Colonic mucosa (tissue), 4 donors: ENCODE measurements at regions not wholly inside any gene's neighbourhood (a gene's known extent, or its start where the extent isn't known, plus 50 kb on each side); places are given as distances from the start of the nearest gene placed in this dataset.

Experiments
- DNase-seq: peaks from one replicate; pipeline ENCODE4 v3.0.0-alpha.2; 2020
- H3K27ac ChIP-seq: fragments of 200-600 bp; one replicate; pipeline ENCODE4 v1.8.0; 2021
- H3K27me3 ChIP-seq: fragments of 200-600 bp; one replicate; pipeline ENCODE4 v1.8.0; 2021
- H3K36me3 ChIP-seq: fragments of 200-600 bp; one replicate; pipeline ENCODE4 v1.8.0; 2021
- H3K4me1 ChIP-seq: fragments of 200-600 bp; one replicate; pipeline ENCODE4 v1.8.0; 2021; ENCODE audit warnings: mild to moderate bottlenecking
- H3K4me3 ChIP-seq: fragments of 200-600 bp; one replicate; pipeline ENCODE4 v1.8.0; 2021
- H3K9ac ChIP-seq, 2 donors: one replicate each; pipeline ENCODE4 v1.7.0; 2013; ENCODE audit warnings: control low read depth in 2 of 2, low read depth in 2 of 2, low read length in 2 of 2
- H3K9me3 ChIP-seq: fragments of 200-600 bp; one replicate; pipeline ENCODE4 v1.8.0; 2021
- CTCF ChIP-seq: fragments of 200-600 bp; IDR thresholded peaks from one replicate; pipeline ENCODE4 v1.8.0; 2022; ENCODE audit warnings: antibody characterized with exemption, mild to moderate bottlenecking
- intact Hi-C: fragments of 100-400 bp; cut with DNase I; formaldehyde crosslinking; loops from one replicate; pipeline ENCODE4 v1.14.1; 2022
- donor health status: healthy.
- donor health status: DM: no; HTN: no; CAD: no.
- donor health status: DM: no; HTN: no; CAD: no.

DNA sequence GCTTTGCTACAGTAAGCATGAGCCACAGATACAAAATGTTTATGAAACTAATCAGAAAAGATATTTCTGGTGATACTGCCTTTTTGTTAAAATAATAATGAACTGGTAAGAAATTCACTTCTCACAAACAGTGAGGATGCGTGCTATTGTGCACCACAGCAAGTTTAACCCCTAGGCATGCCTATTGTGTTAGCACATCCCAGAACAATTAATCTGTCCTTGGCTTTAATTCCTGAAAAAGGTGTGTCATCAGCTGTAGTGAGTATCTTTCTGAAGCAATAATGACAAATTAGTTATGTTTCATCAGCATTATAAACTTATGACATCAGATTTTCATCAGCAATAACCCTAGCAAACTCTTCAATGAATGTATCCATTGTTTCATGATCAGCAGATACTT, 1307.2 kb downstream of the EFNA5 start:
- H3K4me1 ChIP-seq: no peaks in the 10 kb centered on the region
- H3K9ac ChIP-seq: no peak overlapping the region
- no peaks in the 10 kb centered on the region for H3K36me3 ChIP-seq
- H3K27ac ChIP-seq: no peak overlapping the region
- DNase-seq: no peak
- no peaks in the 10 kb centered on the region for H3K9me3 ChIP-seq
- intact Hi-C loops: no loop called here
- no peak overlapping the region for H3K4me3 ChIP-seq
- H3K27me3 ChIP-seq: no peaks in the 10 kb centered on the region
- TF ChIP-seq CTCF: no peak

DNA sequence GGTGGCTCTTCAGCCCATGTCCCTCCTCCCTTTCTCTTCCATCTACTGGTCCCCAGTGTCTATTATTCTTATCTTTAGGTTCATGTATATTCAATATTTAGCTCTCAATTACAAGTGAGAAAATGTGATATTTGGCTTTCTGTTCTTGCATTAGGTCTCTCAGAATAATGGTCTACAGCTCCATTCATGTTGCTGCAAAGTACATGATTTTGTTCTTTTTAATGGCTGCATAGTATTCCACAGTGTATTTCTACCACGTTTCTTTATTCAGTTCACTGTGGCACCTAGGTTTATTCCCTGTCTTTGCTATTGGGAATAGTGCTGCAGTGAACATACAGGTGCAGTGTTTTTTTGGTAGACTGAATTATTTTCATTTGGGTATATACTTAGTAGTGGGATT, 1308.8 kb downstream of the EFNA5 start:
- no peak for TF ChIP-seq CTCF
- no peaks in the 10 kb centered on the region for H3K4me1 ChIP-seq
- H3K27ac ChIP-seq: no peak overlapping the region
- no peak overlapping the region for H3K9ac ChIP-seq
- intact Hi-C loops: no loop called here
- H3K4me3 ChIP-seq: no peak overlapping the region
- H3K9me3 ChIP-seq: no peaks in the 10 kb centered on the region
- H3K27me3 ChIP-seq: no peaks in the 10 kb centered on the region
- DNase-seq: no peak
- H3K36me3 ChIP-seq: no peaks in the 10 kb centered on the region

DNA sequence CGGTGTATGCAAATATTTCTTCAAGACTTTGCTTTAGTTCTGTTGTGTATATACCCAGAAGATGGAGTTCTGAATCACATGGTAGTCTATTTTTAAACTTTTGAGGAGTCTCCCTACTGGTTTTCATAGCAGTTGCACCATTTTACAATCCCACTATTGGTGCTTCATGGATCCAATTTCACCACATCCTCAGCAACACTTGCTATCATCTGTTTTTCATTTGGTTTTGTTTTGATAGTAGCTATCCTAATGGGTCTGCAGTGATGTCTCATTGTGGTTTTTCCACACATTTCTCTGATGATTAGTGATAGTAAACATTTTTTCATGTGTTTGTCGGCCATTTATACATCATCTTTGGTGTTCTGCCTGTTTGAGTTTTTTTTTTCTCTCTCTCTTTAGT, 1339.3 kb downstream of the EFNA5 start:
- DNase-seq: no peak
- TF ChIP-seq CTCF: no peak
- Histone ChIP-seq H3K4me1 (no peaks in the 10 kb centered on the region), H3K36me3 (no peaks in the 10 kb centered on the region), H3K9me3 (no peaks in the 10 kb centered on the region), H3K4me3 (no peak overlapping the region), H3K9ac (no peak overlapping the region), H3K27me3 (no peaks in the 10 kb centered on the region), H3K27ac (no peak overlapping the region)
- intact Hi-C loops: no loop called here

DNA sequence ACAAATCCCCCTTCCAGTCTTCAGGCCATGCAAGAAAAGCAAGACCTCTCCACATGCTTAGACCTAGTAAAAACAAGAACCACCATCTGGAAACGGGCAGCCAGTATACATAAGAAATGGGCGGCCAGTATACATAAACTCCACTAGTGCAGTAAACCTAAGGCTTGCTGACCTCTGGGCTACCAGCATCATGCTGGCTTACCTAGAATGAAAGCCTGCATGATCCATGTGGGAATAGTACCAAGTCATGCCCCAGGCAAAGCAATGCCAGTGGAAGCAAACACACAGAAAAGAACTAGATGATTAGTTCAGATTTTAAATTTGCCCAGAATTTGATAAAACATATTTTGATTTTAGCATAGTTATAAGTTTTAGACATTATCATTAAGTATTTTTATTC, 1346.4 kb downstream of the EFNA5 start:
- Histone ChIP-seq H3K4me1 (no peaks in the 10 kb centered on the region), H3K27me3 (no peaks in the 10 kb centered on the region), H3K27ac (no peak overlapping the region), H3K9ac (no peak overlapping the region), H3K9me3 (no peaks in the 10 kb centered on the region), H3K4me3 (no peak overlapping the region), H3K36me3 (no peaks in the 10 kb centered on the region)
- no peak for DNase-seq
- intact Hi-C loops: no loop called here
- no peak for TF ChIP-seq CTCF

DNA sequence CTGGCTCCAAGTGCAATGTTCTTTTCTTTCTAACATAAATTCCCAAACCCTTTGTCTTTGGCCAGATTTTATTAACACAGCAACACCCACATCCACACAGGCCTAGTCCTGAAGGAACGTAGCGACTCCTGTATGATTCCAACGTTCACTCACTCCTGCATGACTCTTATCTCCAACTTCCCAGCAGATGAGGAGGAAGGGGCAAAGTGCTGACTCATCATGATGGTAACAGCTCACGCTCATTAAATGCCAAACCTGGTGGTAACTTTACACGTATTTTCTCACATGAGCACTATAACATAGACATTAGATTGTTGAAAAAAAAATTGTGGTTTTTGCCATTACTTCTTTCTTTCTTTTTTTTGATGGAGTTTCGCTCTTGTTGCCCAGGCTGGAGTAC, 1349.5 kb downstream of the EFNA5 start:
- TF ChIP-seq CTCF: no peak
- intact Hi-C loops: no loop called here
- Histone ChIP-seq H3K4me1 (no peaks in the 10 kb centered on the region), H3K9me3 (no peaks in the 10 kb centered on the region), H3K36me3 (no peaks in the 10 kb centered on the region), H3K9ac (no peak overlapping the region), H3K27ac (no peak overlapping the region), H3K27me3 (no peaks in the 10 kb centered on the region), H3K4me3 (no peak overlapping the region)
- no peak for DNase-seq
